DMS 273 (cell line): ENCODE measurements at regions not wholly inside any gene's neighbourhood (a gene's known extent, or its start where the extent isn't known, plus 50 kb on each side); places are given as distances from the start of the nearest gene placed in this dataset.

Source experiments
- DNase-seq: peaks from one replicate; lab custom pipeline; 2025; ENCODE audit not compliant: unreplicated experiment; lab: John Stamatoyannopoulos, UW

- no peak for DNase-seq
Measured at GRCh38 chr16:14362774-14363371, 267.2 kb downstream of the PARN start.

GRCh38 chr16:14360326-14361037, 269.6 kb downstream of the PARN start:
- no peak for DNase-seq

- peak; percentile 82 for DNase-seq
Measured at GRCh38 chr16:14358697-14359305, 271.3 kb downstream of the PARN start.

- no peak for DNase-seq
Measured at GRCh38 chr16:14357328-14357727, 272.7 kb downstream of the PARN start.

- no peak for DNase-seq
Measured at GRCh38 chr16:14356064-14356463, 274.0 kb downstream of the PARN start.

- peak; percentile 50 for DNase-seq
Measured at GRCh38 chr16:14354561-14355351, 275.3 kb downstream of the PARN start.

- no peak for DNase-seq
Measured at GRCh38 chr16:14353340-14353739, 276.7 kb downstream of the PARN start.

- DNase-seq, result no peak
Measured at GRCh38 chr16:14351647-14352046, 278.4 kb downstream of the PARN start.

GRCh38 chr16:14350626-14351025, 279.4 kb downstream of the PARN start:
- no peak for DNase-seq

- no peak for DNase-seq
Measured at GRCh38 chr16:14350081-14350480, 279.0 kb downstream of the MRTFB start.

- DNase-seq, result no peak
Measured at GRCh38 chr16:14347706-14348105, 276.6 kb downstream of the MRTFB start.

GRCh38 chr16:14346278-14347142, 275.4 kb downstream of the MRTFB start:
- no peak for DNase-seq

GRCh38 chr16:14345512-14346115, 274.5 kb downstream of the MRTFB start:
- DNase-seq, result no peak

GRCh38 chr16:14344945-14345344, 273.8 kb downstream of the MRTFB start:
- DNase-seq, result no peak

- peak; percentile 41 for DNase-seq
Measured at GRCh38 chr16:14344292-14344691, 273.2 kb downstream of the MRTFB start.

GRCh38 chr16:14341324-14342225, 270.5 kb downstream of the MRTFB start:
- DNase-seq, result peak; percentile 47

GRCh38 chr16:14339694-14340093, 268.6 kb downstream of the MRTFB start:
- DNase-seq, result no peak

- DNase-seq, result no peak
Measured at GRCh38 chr16:14338969-14339368, 267.9 kb downstream of the MRTFB start.

- no peak for DNase-seq
Measured at GRCh38 chr16:14338236-14338635, 267.1 kb downstream of the MRTFB start.
